ENCODE measurements at regions not wholly inside any gene's neighbourhood (a gene's known extent, or its start where the extent isn't known, plus 50 kb on each side); places are given as distances from the start of the nearest gene placed in this dataset.

DNA sequence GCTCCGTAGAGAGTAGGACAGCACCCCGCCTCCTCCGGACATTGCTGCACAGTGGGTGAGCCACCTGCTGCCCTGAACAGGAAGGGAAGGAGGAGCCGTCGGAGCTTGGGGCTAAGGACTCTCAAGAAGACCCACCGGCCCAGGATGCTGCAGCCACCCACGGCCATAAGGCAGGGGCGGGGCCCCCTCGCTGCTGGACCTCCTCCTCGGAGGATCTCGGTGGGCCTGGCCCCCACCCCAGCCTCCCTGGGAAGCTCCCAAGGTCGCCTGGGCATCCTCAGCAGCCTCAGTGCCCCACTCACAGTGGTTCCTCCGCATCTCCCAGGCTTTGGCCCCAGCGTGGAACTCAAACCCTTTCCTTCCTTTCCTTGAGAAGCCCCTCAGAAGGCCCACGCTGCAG lies 68.6 kb upstream of the DIO3 start:
- no peaks in the 10 kb centered on the region for H3K36me3 ChIP-seq (ENCODE audit: control insufficient read depth in 2 of 2, extremely low read depth in 1 of 2, insufficient read depth in 2 of 2, low read length in 2 of 2)
- BruUV-seq (replicated peaks) = no TSS peak
- FAIRE-seq = no peak

More for the DNA sequence above, 68.6 kb upstream of the DIO3 start:
- H3K9me3 ChIP-seq (replicated peaks; ENCODE audit: control insufficient read depth, insufficient read depth, low read length) = no peaks in the 10 kb centered on the region
- H3K27me3 ChIP-seq (ENCODE audit: control insufficient read depth in 2 of 2, insufficient read depth in 2 of 2, low read length in 2 of 2) = no peaks in the 10 kb centered on the region
- DNase-seq (ENCODE audit: low read depth, low spot score) = no peak
- H3K4me2 ChIP-seq (ENCODE audit: insufficient read depth, low read length) = no peak overlapping the region
- POLR2A ChIA-PET = no interaction called here
- no peak overlapping the region for H3K4me3 ChIP-seq (replicated peaks in 1 of 3; ENCODE audit: insufficient read depth in 1 of 3, low read depth in 1 of 3, low read length in 3 of 3)
- no peak overlapping the region for H3K27ac ChIP-seq (ENCODE audit: insufficient read depth, low read depth, low read length)
- CTCF ChIA-PET = no interaction called here
- H4K20me1 ChIP-seq (replicated peaks; ENCODE audit: control insufficient read depth, extremely low read depth, insufficient read depth, low read length) = no peaks in the 10 kb centered on the region
- TF ChIP-seq, protein P1, sequence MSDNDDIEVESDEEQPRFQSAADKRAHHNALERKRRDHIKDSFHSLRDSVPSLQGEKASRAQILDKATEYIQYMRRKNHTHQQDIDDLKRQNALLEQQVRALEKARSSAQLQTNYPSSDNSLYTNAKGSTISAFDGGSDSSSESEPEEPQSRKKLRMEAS (IDR thresholded peaks at IDR 0.05; ENCODE audit: insufficient read depth, insufficient read length) = no peak
- TF ChIP-seq FOS (IDR thresholded peaks at IDR 0.05; ENCODE audit: borderline replicate concordance, insufficient read depth, low read length) (no peak), MYC (IDR thresholded peaks at IDR 0.05; ENCODE audit: low read depth, low read length) (no peak), POLR2AphosphoS5 (IDR thresholded peaks at IDR 0.05; ENCODE audit: insufficient read depth, low read depth, low read length) (no peak), JUN (IDR thresholded peaks at IDR 0.05; ENCODE audit: borderline replicate concordance, insufficient read depth, insufficient read length, low read depth) (no peak), POLR2A (IDR thresholded peaks at IDR 0.05; ENCODE audit: low read depth, low read length) (no peak), EZH2 (IDR thresholded peaks at IDR 0.05; ENCODE audit: borderline replicate concordance, low read depth, low read length, severe bottlenecking) (no peak), GATA2 (IDR thresholded peaks at IDR 0.05; ENCODE audit: insufficient read depth, insufficient read length, low read depth, low read length) (no peak)
- TF ChIP-seq, protein P2, sequence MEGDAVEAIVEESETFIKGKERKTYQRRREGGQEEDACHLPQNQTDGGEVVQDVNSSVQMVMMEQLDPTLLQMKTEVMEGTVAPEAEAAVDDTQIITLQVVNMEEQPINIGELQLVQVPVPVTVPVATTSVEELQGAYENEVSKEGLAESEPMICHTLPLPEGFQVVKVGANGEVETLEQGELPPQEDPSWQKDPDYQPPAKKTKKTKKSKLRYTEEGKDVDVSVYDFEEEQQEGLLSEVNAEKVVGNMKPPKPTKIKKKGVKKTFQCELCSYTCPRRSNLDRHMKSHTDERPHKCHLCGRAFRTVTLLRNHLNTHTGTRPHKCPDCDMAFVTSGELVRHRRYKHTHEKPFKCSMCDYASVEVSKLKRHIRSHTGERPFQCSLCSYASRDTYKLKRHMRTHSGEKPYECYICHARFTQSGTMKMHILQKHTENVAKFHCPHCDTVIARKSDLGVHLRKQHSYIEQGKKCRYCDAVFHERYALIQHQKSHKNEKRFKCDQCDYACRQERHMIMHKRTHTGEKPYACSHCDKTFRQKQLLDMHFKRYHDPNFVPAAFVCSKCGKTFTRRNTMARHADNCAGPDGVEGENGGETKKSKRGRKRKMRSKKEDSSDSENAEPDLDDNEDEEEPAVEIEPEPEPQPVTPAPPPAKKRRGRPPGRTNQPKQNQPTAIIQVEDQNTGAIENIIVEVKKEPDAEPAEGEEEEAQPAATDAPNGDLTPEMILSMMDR (IDR thresholded peaks at IDR 0.05; ENCODE audit: extremely low read depth in 1 of 2, insufficient read depth in 1 of 2, low read depth in 1 of 2, low read length in 2 of 2) = no peak
- no peaks in the 10 kb centered on the region for H3K79me2 ChIP-seq (ENCODE audit: control insufficient read depth, insufficient read depth, low read length)
- no peaks in the 10 kb centered on the region for H3K4me1 ChIP-seq (ENCODE audit: control insufficient read depth, extremely low read depth, insufficient read depth, low read length)
- no peak overlapping the region for H2AFZ ChIP-seq (ENCODE audit: low read depth, low read length)
- dilution Hi-C loops (cut with MboI; ENCODE audit: extremely low pct_ligation_motif_present, low sequenced_read_pairs) = no loop called here
- no peaks in the 10 kb centered on the region for H3K9me1 ChIP-seq (replicated peaks; ENCODE audit: control insufficient read depth, extremely low read depth, insufficient read depth, low read length)
- intact Hi-C loops (cut with micrococcal nuclease) = no loop called here
- no peak overlapping the region for H3K9ac ChIP-seq (replicated peaks; ENCODE audit: extremely low read depth, insufficient read depth, low read length)

All from endothelial cell of umbilical vein (primary cell).